HCT116 (cell line): ENCODE measurements at regions not wholly inside any gene's neighbourhood (a gene's known extent, or its start where the extent isn't known, plus 50 kb on each side); places are given as distances from the start of the nearest gene placed in this dataset.

Experiments
- ATAC-seq: fragments of 200-7000 bp; cut with Tn5 transposase; 2 replicates; pipeline ENCODE4 v1.9.1; 2020; ENCODE audit warnings: mild to moderate bottlenecking, moderate library complexity
- BruUV-seq: library from RNA; stranded (reverse); fragments of 400-500 nt; replicated peaks from 2 replicates; lab custom pipeline; 2021; lab: Mats Ljungman, UMichigan
- CTCF ChIA-PET: fragments of 300-600 bp; sonication (Branson Sonifier 250); formaldehyde crosslinking; loops from one replicate; lab custom pipeline; 2021; ENCODE audit warnings: antibody characterized with exemption; lab: Charles Lee
- POLR2A ChIA-PET: fragments of 300-600, 350-600 bp; sonication (Branson Sonifier 250); formaldehyde crosslinking; loops from one replicate; lab custom pipeline; 2021; ENCODE audit warnings: antibody characterized with exemption; lab: Charles Lee
- RAD21 ChIA-PET, 2 experiments: fragments of 300-600 bp; sonication (Branson Sonifier 250); formaldehyde crosslinking; loops; one replicate each; lab custom pipeline; 2023; ENCODE audit warnings: low total read pairs in 2 of 2; ENCODE audit not compliant: uncharacterized antibody in 2 of 2, unreplicated experiment in 2 of 2, low non-redundant PET in 1 of 2; lab: Charles Lee
- DNase-seq: peaks from one replicate; pipeline ENCODE4 v3.0.0-alpha.2; 2010; ENCODE audit warnings: low read depth, low spot score
- H2AFZ ChIP-seq: fragments of 200-600 bp; shearing (Covaris generic), sonication (generic); 2 replicates; pipeline ENCODE4 v1.6.1; 2017; ENCODE audit warnings: low read depth, mixed run types, mixed read lengths, antibody characterized with exemption, low read length; ENCODE audit not compliant: poor library complexity, severe bottlenecking
- H3K27ac ChIP-seq: 2 replicates; pipeline ENCODE4 v1.5.1; 2012; ENCODE audit warnings: low read depth, low read length
- H3K27me3 ChIP-seq: fragments of 200-600 bp; sonication (generic); 2 replicates; pipeline ENCODE4 v1.6.1; 2016; ENCODE audit warnings: mixed run types, low read length, mixed read lengths; ENCODE audit not compliant: insufficient read depth
- H3K36me3 ChIP-seq, 2 experiments: fragments of 200-500 bp in 1 of 2; fragments of 200-600 bp in 1 of 2; sonication (Bioruptor generic) in 1 of 2; sonication (generic) in 1 of 2; 2 replicates each; pipeline versions ENCODE4 v1.5.1 to v1.6.1; 2014 to 2016; ENCODE audit warnings: low read length in 2 of 2, inconsistent platforms in 1 of 2, mixed read lengths in 1 of 2, mixed run types in 1 of 2; ENCODE audit not compliant: insufficient read depth in 2 of 2, control insufficient read depth in 1 of 2
- H3K4me1 ChIP-seq, 2 experiments: fragments of 200-600 bp in 1 of 2; sonication (generic) in 1 of 2; 2 replicates each; pipeline versions ENCODE4 v1.5.1 to v1.6.1; 2012 to 2017; ENCODE audit warnings: low read length in 2 of 2, inconsistent platforms in 1 of 2, mild to moderate bottlenecking in 1 of 2, mixed read lengths in 1 of 2, mixed run types in 1 of 2, moderate library complexity in 1 of 2; ENCODE audit not compliant: insufficient read depth in 2 of 2, control insufficient read depth in 1 of 2
- H3K4me2 ChIP-seq: fragments of 200-600 bp; sonication (generic); 2 replicates; pipeline ENCODE4 v1.6.1; 2017; ENCODE audit warnings: mixed run types, low read length, mixed read lengths
- H3K4me3 ChIP-seq, 2 experiments: fragments of 200-600 bp in 1 of 2; sonication (generic) in 1 of 2; replicated peaks in 1 of 2; 2 replicates each; pipeline ENCODE4 v1.5.1; 2011 to 2016; ENCODE audit warnings: low read length in 2 of 2, control low read depth in 1 of 2, low read depth in 1 of 2, mild to moderate bottlenecking in 1 of 2, mixed read lengths in 1 of 2, mixed run types in 1 of 2
- H3K79me2 ChIP-seq: fragments of 200-600 bp; sonication (generic); 2 replicates; pipeline ENCODE4 v1.6.1; 2017; ENCODE audit warnings: mild to moderate bottlenecking, mixed run types, low read length, moderate library complexity, mixed read lengths; ENCODE audit not compliant: insufficient read depth
- H3K9ac ChIP-seq: fragments of 200-600 bp; sonication (generic); 2 replicates; pipeline ENCODE4 v1.6.1; 2016; ENCODE audit warnings: low read length, mixed read lengths
- H3K9me2 ChIP-seq: fragments of 200-600 bp; sonication (generic), shearing (Covaris generic); 2 replicates; pipeline ENCODE4 v1.6.1; 2017; ENCODE audit warnings: mixed run types, mild to moderate bottlenecking, moderate library complexity; ENCODE audit not compliant: insufficient read depth
- H3K9me3 ChIP-seq, 2 experiments: fragments of 200-500 bp in 1 of 2; fragments of 200-600 bp in 1 of 2; sonication (Bioruptor generic) in 1 of 2; sonication (generic) in 1 of 2; 2 replicates each; pipeline ENCODE4 v1.6.1; 2014 to 2017; ENCODE audit warnings: low read length in 2 of 2, mixed read lengths in 2 of 2, inconsistent platforms in 1 of 2, low read depth in 1 of 2, mild to moderate bottlenecking in 1 of 2, mixed run types in 1 of 2, moderate library complexity in 1 of 2; ENCODE audit not compliant: control insufficient read depth in 1 of 2, insufficient read depth in 1 of 2
- H4K20me1 ChIP-seq: fragments of 200-600 bp; sonication (generic), shearing (Covaris generic); 2 replicates; pipeline ENCODE4 v1.6.1; 2017; ENCODE audit warnings: mixed run types, mild to moderate bottlenecking, moderate library complexity; ENCODE audit not compliant: insufficient read depth
- CEBPB ChIP-seq: IDR thresholded peaks from 2 replicates; pipeline ENCODE4 v1.6.1; 2012; ENCODE audit warnings: low read depth
- ELF1 ChIP-seq: IDR thresholded peaks from 2 replicates; pipeline ENCODE4 v1.6.1; 2012; ENCODE audit warnings: low read depth, borderline replicate concordance
- FOSL1 ChIP-seq: IDR thresholded peaks from 2 replicates; pipeline ENCODE4 v1.6.1; 2012; ENCODE audit warnings: low read depth
- JUND ChIP-seq: IDR thresholded peaks from 2 replicates; pipeline ENCODE4 v1.6.1; 2012
- REST ChIP-seq: IDR thresholded peaks from 2 replicates; pipeline ENCODE4 v1.6.1; 2012; ENCODE audit warnings: low read depth
- SP1 ChIP-seq: IDR thresholded peaks from 2 replicates; pipeline ENCODE4 v1.6.1; 2012; ENCODE audit warnings: low read depth
- TCF7L2 ChIP-seq: IDR thresholded peaks from 2 replicates; pipeline ENCODE4 v1.7.0; 2011; ENCODE audit warnings: borderline replicate concordance, inconsistent platforms; ENCODE audit not compliant: insufficient read depth, insufficient read length; ENCODE audit errors: extremely low read depth
- intact Hi-C: fragments of 100-400 bp; cut with micrococcal nuclease; formaldehyde crosslinking; loops from 2 replicates; pipeline ENCODE4 v1.10.0; 2022

GRCh38 chrX:150037041-150037440 is 98.8 kb upstream of the EOLA2 start:
- no TSS peak for BruUV-seq
- TF ChIP-seq REST (no peak), JUND (peak; percentile 42), FOSL1 (peak; percentile 33; the same call in 1 of the 2 replicates), CEBPB (peak; percentile 74), TCF7L2 (peak; percentile 54), SP1 (peak; percentile 32; the same call in 1 of the 2 replicates)
- Histone ChIP-seq H3K9me2 (no peaks in the 10 kb centered on the region), H3K9ac (no peak overlapping the region), H4K20me1 (no peaks in the 10 kb centered on the region), H3K27ac (peak overlapping the region; percentile 60), H3K79me2 (no peaks in the 10 kb centered on the region), H3K27me3 (no peaks in the 10 kb centered on the region), H3K4me1 (peaks cover 36 to 59% of the 10 kb centered on the region in 2 experiments), H2AFZ (peak overlapping the region; percentile 73), H3K36me3 (no peaks in the 10 kb centered on the region), H3K4me2 (peak overlapping the region; percentile 58), H3K9me3 (no peaks in the 10 kb centered on the region), H3K4me3 (0 out of 4 replicates have a peak overlapping the region, but pooled peaks of 1 of the 2 experiments have one; percentile 16)
- ChIA-PET RAD21 (no interaction called here), CTCF (no interaction called here), POLR2A (no interaction called here)
- ATAC-seq: peak; percentile 59
- no peak for DNase-seq
- intact Hi-C loops: loop anchor here (10.0 kb wide), 1 partner anchor 328 kb away; the partner anchor contains the start of gene MAMLD1

GRCh38 chrX:150038315-150038714 is 100.0 kb upstream of the EOLA2 start:
- CTCF ChIA-PET: no interaction called here
- DNase-seq (no peak), ATAC-seq (peak; percentile 59)
- peak overlapping the region; percentile 51 for H3K4me2 ChIP-seq
- H3K27me3 ChIP-seq: no peaks in the 10 kb centered on the region
- RAD21 ChIA-PET: no interaction called here
- H4K20me1 ChIP-seq: no peaks in the 10 kb centered on the region
- BruUV-seq: no TSS peak
- H3K9me3 ChIP-seq: no peaks in the 10 kb centered on the region
- H3K9me2 ChIP-seq: no peaks in the 10 kb centered on the region
- no peak overlapping the region for H3K4me3 ChIP-seq
- peak overlapping the region; percentile 22; the same call in 1 of the 2 replicates for H3K27ac ChIP-seq
- TF ChIP-seq ELF1: no peak
- peaks cover 36 to 47% of the 10 kb centered on the region in 2 experiments for H3K4me1 ChIP-seq
- no peaks in the 10 kb centered on the region for H3K36me3 ChIP-seq
- no peak overlapping the region for H2AFZ ChIP-seq
- intact Hi-C loops: loop anchor here (10.0 kb wide), 1 partner anchor 326 kb away; the partner anchor contains the start of gene MAMLD1
- H3K79me2 ChIP-seq: no peaks in the 10 kb centered on the region
- POLR2A ChIA-PET: no interaction called here
- no peak overlapping the region for H3K9ac ChIP-seq
